ENCODE measurements at regions not wholly inside any gene's neighbourhood (a gene's known extent, or its start where the extent isn't known, plus 50 kb on each side); places are given as distances from the start of the nearest gene placed in this dataset.

DNA sequence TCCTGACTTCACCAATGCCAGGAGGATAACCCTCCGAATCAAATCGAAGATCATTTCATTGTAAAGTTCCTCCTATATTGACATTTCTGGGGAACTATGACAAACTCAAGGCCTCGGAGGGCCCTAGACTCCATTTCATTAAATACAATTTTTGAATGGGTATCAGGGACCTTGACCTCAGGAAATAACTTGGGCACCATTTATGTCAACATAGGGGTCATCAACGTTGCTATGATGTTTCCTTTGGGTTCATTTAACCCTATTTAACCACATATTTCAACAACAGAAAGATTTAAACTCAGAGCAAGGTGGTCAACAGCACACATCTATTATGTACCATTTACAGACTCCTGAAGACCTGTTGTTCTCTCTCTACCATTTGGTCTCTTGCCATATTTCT is 395.1 kb downstream of the TRIML1 start:
- H3K9me3 ChIP-seq (ENCODE audit: control insufficient read depth in 2 of 2, insufficient read depth in 1 of 2, low read depth in 1 of 2, low read length in 1 of 2): peaks cover 3% of the 10 kb centered on the region in 2 donors
- H3K4me3 ChIP-seq (ENCODE audit: low read depth in 1 of 2, low read length in 2 of 2): no peak overlapping the region
- H3K27ac ChIP-seq (ENCODE audit: low read depth in 2 of 2, low read length in 1 of 2): no peak overlapping the region
- H3K36me3 ChIP-seq (ENCODE audit: control insufficient read depth in 2 of 2, insufficient read depth in 2 of 2, low read length in 1 of 2): no peaks in the 10 kb centered on the region
- H3K4me1 ChIP-seq (ENCODE audit: control insufficient read depth in 2 of 2, insufficient read depth in 2 of 2, low read length in 1 of 2): no peaks in the 10 kb centered on the region
- no peaks in the 10 kb centered on the region for H3K27me3 ChIP-seq (ENCODE audit: control insufficient read depth in 1 of 2, insufficient read depth in 2 of 2, low read length in 2 of 2)
- 63% methylated on average over 4 of the region's 4 CpGs for WGBS, 2 donors

- Histone ChIP-seq H3K4me3 (ENCODE audit: low read depth in 1 of 2, low read length in 2 of 2) (no peak overlapping the region), H3K4me1 (ENCODE audit: control insufficient read depth in 2 of 2, insufficient read depth in 2 of 2, low read length in 1 of 2) (no peaks in the 10 kb centered on the region), H3K27me3 (ENCODE audit: control insufficient read depth in 1 of 2, insufficient read depth in 2 of 2, low read length in 2 of 2) (no peaks in the 10 kb centered on the region), H3K27ac (ENCODE audit: low read depth in 2 of 2, low read length in 1 of 2) (no peak overlapping the region), H3K9me3 (ENCODE audit: control insufficient read depth in 2 of 2, insufficient read depth in 1 of 2, low read depth in 1 of 2, low read length in 1 of 2) (peaks cover 3% of the 10 kb centered on the region in 2 donors), H3K36me3 (ENCODE audit: control insufficient read depth in 2 of 2, insufficient read depth in 2 of 2, low read length in 1 of 2) (no peaks in the 10 kb centered on the region)
- WGBS, 2 donors: 44 to 65% methylated on average over 6 of the region's 6 CpGs
Observed at GRCh38 chr4:188534917-188535316, 395.7 kb downstream of the TRIML1 start.

- Histone ChIP-seq H3K9me3 (ENCODE audit: control insufficient read depth in 2 of 2, insufficient read depth in 1 of 2, low read depth in 1 of 2, low read length in 1 of 2) (peaks cover 3% of the 10 kb centered on the region in 2 donors), H3K4me1 (ENCODE audit: control insufficient read depth in 2 of 2, insufficient read depth in 2 of 2, low read length in 1 of 2) (no peaks in the 10 kb centered on the region), H3K27me3 (ENCODE audit: control insufficient read depth in 1 of 2, insufficient read depth in 2 of 2, low read length in 2 of 2) (no peaks in the 10 kb centered on the region), H3K36me3 (ENCODE audit: control insufficient read depth in 2 of 2, insufficient read depth in 2 of 2, low read length in 1 of 2) (no peaks in the 10 kb centered on the region), H3K4me3 (ENCODE audit: low read depth in 1 of 2, low read length in 2 of 2) (no peak overlapping the region), H3K27ac (ENCODE audit: low read depth in 2 of 2, low read length in 1 of 2) (no peak overlapping the region)
- 85 to 92% methylated on average over 10 of the region's 10 CpGs for WGBS, 2 donors
Observed at GRCh38 chr4:188536826-188537225, 397.6 kb downstream of the TRIML1 start.

DNA sequence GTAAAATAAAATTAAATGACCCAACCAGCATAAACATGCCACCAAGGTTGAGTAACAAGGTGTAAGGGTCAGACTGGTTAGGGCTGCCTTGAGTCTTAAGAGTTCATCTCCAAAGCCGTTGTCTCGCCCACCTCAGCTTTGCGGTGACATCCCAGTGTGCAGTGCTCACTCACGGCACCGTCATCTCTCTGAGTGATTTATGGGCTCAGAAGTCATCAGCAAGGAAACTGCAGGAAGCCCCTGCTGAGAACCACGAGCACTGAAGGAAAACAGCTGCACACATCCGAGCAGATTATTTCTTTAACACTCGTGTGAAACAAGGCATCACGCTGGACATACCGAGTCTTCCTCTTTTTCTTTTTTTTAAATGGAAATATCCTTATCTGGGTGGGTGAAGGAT is 411.1 kb downstream of the TRIML1 start:
- no peak overlapping the region for H3K4me3 ChIP-seq (ENCODE audit: low read depth in 1 of 2, low read length in 2 of 2)
- H3K27ac ChIP-seq (ENCODE audit: low read depth in 2 of 2, low read length in 1 of 2): no peak overlapping the region
- peaks cover 0 to under 1% of the 10 kb centered on the region in 2 donors for H3K9me3 ChIP-seq (ENCODE audit: control insufficient read depth in 2 of 2, insufficient read depth in 1 of 2, low read depth in 1 of 2, low read length in 1 of 2)
- no peaks in the 10 kb centered on the region for H3K27me3 ChIP-seq (ENCODE audit: control insufficient read depth in 1 of 2, insufficient read depth in 2 of 2, low read length in 2 of 2)
- WGBS, 2 donors: 60 to 63% methylated on average over 10 of the region's 10 CpGs
- H3K4me1 ChIP-seq (ENCODE audit: control insufficient read depth in 2 of 2, insufficient read depth in 2 of 2, low read length in 1 of 2): no peaks in the 10 kb centered on the region
- no peaks in the 10 kb centered on the region for H3K36me3 ChIP-seq (ENCODE audit: control insufficient read depth in 2 of 2, insufficient read depth in 2 of 2, low read length in 1 of 2)

DNA sequence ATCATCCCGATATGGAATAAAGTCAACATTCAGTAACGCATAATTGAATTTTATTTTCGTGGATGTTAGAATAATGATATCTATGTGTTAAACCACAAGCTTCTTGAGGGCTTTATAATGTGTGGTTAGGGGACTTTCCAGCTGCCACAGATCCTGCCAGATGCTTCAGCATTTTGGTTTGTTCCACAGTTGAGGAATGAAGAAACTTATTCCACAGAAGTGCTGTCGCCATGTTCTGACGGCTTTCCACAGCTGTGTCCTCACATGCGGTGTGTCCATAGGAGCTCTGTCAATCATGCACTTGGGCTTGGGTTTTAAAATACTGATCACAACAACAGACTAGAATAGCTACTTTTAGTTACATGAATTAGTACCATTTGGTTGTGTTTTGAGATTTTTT is 411.9 kb downstream of the TRIML1 start:
- no peak overlapping the region for H3K27ac ChIP-seq (ENCODE audit: low read depth in 2 of 2, low read length in 1 of 2)
- 56 to 63% methylated on average over 6 of the region's 6 CpGs for WGBS, 2 donors
- H3K4me1 ChIP-seq (ENCODE audit: control insufficient read depth in 2 of 2, insufficient read depth in 2 of 2, low read length in 1 of 2): no peaks in the 10 kb centered on the region
- H3K36me3 ChIP-seq (ENCODE audit: control insufficient read depth in 2 of 2, insufficient read depth in 2 of 2, low read length in 1 of 2): no peaks in the 10 kb centered on the region
- no peak overlapping the region for H3K4me3 ChIP-seq (ENCODE audit: low read depth in 1 of 2, low read length in 2 of 2)
- H3K9me3 ChIP-seq (ENCODE audit: control insufficient read depth in 2 of 2, insufficient read depth in 1 of 2, low read depth in 1 of 2, low read length in 1 of 2): peaks cover 0 to 3% of the 10 kb centered on the region in 2 donors
- H3K27me3 ChIP-seq (ENCODE audit: control insufficient read depth in 1 of 2, insufficient read depth in 2 of 2, low read length in 2 of 2): no peaks in the 10 kb centered on the region

DNA sequence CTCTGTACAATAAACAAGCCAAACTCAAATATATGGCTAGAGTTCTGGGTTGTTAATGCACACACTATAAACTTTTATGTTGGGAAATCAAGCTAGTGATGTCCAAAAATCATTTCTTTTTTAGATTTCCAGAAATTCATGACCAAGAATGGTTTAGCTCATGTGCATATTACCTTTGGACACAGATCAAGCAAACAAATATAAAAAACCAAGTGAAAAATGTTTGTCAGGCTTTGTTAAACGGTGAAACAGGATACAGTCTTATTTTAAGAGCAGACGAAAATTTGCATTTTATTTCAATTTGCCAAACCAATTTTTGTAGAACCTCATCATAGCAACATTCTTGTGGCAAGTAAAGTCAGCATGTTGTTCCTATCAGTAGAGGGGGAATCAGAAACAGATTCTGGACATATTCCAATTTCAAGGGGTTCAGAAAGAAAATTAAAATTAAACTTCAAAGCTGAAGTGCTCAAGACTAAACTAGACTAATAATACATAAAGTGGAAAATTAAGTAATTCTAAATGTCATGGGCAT is 413.6 kb downstream of the TRIML1 start:
- no peaks in the 10 kb centered on the region for H3K36me3 ChIP-seq (ENCODE audit: control insufficient read depth in 2 of 2, insufficient read depth in 2 of 2, low read length in 1 of 2)
- no peak overlapping the region for H3K27ac ChIP-seq (ENCODE audit: low read depth in 2 of 2, low read length in 1 of 2)
- H3K27me3 ChIP-seq (ENCODE audit: control insufficient read depth in 1 of 2, insufficient read depth in 2 of 2, low read length in 2 of 2): no peaks in the 10 kb centered on the region
- H3K4me3 ChIP-seq (ENCODE audit: low read depth in 1 of 2, low read length in 2 of 2): no peak overlapping the region
- 40 to 62% methylated on average over 2 of the region's 2 CpGs for WGBS, 2 donors
- peaks cover 0 to 3% of the 10 kb centered on the region in 2 donors for H3K9me3 ChIP-seq (ENCODE audit: control insufficient read depth in 2 of 2, insufficient read depth in 1 of 2, low read depth in 1 of 2, low read length in 1 of 2)
- H3K4me1 ChIP-seq (ENCODE audit: control insufficient read depth in 2 of 2, insufficient read depth in 2 of 2, low read length in 1 of 2): no peaks in the 10 kb centered on the region

DNA sequence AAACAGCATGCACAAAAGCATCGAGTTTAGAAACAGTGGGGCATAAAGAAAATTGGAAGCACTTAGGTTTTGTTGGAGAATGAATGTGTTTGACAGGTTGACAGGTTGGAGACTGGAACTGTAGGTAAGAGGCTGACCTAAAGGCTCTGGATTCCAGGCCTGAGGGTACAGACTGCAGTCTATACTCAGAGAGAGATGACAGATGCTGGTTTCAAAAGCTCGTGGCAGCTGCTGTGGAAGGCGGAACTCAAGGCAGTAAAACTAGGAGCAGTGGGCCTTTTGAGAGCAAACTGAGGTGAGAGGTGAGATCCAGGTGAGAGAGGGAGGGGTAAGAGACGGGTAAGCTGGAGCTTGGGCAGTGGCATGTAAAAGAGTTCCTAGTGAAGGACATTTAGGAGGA is 415.2 kb downstream of the TRIML1 start:
- WGBS, 2 donors: 64 to 68% methylated on average over 4 of the region's 4 CpGs

DNA sequence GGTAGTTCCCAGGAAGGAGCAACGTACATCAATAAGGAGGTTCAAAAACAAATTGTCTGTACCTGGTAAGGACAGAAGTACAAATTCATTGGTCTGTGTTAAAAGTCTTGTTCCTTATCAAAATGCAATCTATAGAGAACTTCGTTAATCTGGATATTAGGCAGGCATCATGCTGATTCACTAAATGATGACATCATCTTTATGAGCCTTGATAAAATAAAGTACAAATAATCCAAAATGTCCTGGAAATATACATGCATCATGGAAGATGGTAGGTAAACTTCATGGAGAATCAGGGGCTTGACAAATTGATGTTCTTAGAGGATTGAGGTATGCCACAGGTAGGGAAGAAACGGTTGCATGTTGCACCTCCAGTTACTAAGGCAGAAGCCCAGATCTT is 433.9 kb downstream of the TRIML1 start:
- no peaks in the 10 kb centered on the region for H3K4me1 ChIP-seq (ENCODE audit: control insufficient read depth in 2 of 2, insufficient read depth in 2 of 2, low read length in 1 of 2)
- 66 to 71% methylated on average over 3 of the region's 3 CpGs for WGBS, 2 donors
- H3K9me3 ChIP-seq (ENCODE audit: control insufficient read depth in 2 of 2, insufficient read depth in 1 of 2, low read depth in 1 of 2, low read length in 1 of 2): no peaks in the 10 kb centered on the region

More for the DNA sequence above, 415.2 kb downstream of the TRIML1 start:
- no peaks in the 10 kb centered on the region for H3K4me1 ChIP-seq (ENCODE audit: control insufficient read depth in 2 of 2, insufficient read depth in 2 of 2, low read length in 1 of 2)
- H3K27ac ChIP-seq (ENCODE audit: low read depth in 2 of 2, low read length in 1 of 2): no peak overlapping the region
- H3K27me3 ChIP-seq (ENCODE audit: control insufficient read depth in 1 of 2, insufficient read depth in 2 of 2, low read length in 2 of 2): no peaks in the 10 kb centered on the region
- peaks cover 0 to 3% of the 10 kb centered on the region in 2 donors for H3K9me3 ChIP-seq (ENCODE audit: control insufficient read depth in 2 of 2, insufficient read depth in 1 of 2, low read depth in 1 of 2, low read length in 1 of 2)
- no peaks in the 10 kb centered on the region for H3K36me3 ChIP-seq (ENCODE audit: control insufficient read depth in 2 of 2, insufficient read depth in 2 of 2, low read length in 1 of 2)
- no peak overlapping the region for H3K4me3 ChIP-seq (ENCODE audit: low read depth in 1 of 2, low read length in 2 of 2)

GRCh38 chr4:188578657-188579056 is 439.4 kb downstream of the TRIML1 start:
- 30 to 46% methylated on average over 1 of the region's 1 CpG for WGBS, 2 donors
- H3K27ac ChIP-seq (ENCODE audit: low read depth in 2 of 2, low read length in 1 of 2): no peak overlapping the region
- H3K27me3 ChIP-seq (ENCODE audit: control insufficient read depth in 1 of 2, insufficient read depth in 2 of 2, low read length in 2 of 2): no peaks in the 10 kb centered on the region

More for the DNA sequence above, 433.9 kb downstream of the TRIML1 start:
- no peak overlapping the region for H3K27ac ChIP-seq (ENCODE audit: low read depth in 2 of 2, low read length in 1 of 2)
- no peaks in the 10 kb centered on the region for H3K27me3 ChIP-seq (ENCODE audit: control insufficient read depth in 1 of 2, insufficient read depth in 2 of 2, low read length in 2 of 2)
- H3K4me3 ChIP-seq (ENCODE audit: low read depth in 1 of 2, low read length in 2 of 2): no peak overlapping the region
- no peaks in the 10 kb centered on the region for H3K36me3 ChIP-seq (ENCODE audit: control insufficient read depth in 2 of 2, insufficient read depth in 2 of 2, low read length in 1 of 2)

DNA sequence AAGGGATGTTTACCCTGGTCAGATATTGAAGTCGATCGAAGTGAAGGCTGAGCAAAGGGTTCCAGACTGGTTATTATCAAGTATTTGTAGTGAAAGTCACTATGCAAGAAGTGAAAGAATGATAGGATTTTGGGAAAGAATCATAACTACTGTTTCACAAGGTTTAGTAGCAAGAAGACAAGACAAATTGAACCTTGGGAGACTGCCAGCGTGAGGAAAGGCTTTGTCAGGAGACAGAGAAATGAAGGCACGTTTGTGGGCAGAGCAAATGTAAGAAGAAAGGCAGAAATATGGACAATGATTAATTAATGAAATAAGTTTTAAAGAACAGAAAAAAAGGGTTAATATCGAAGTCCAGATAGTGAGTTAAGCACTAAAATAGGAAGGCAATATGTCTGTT is 456.8 kb downstream of the TRIML1 start:
- Histone ChIP-seq H3K4me3 (ENCODE audit: low read depth in 1 of 2, low read length in 2 of 2) (no peak overlapping the region), H3K4me1 (ENCODE audit: control insufficient read depth in 2 of 2, insufficient read depth in 2 of 2, low read length in 1 of 2) (no peaks in the 10 kb centered on the region), H3K27ac (ENCODE audit: low read depth in 2 of 2, low read length in 1 of 2) (no peak overlapping the region), H3K9me3 (ENCODE audit: control insufficient read depth in 2 of 2, insufficient read depth in 1 of 2, low read depth in 1 of 2, low read length in 1 of 2) (no peaks in the 10 kb centered on the region), H3K36me3 (ENCODE audit: control insufficient read depth in 2 of 2, insufficient read depth in 2 of 2, low read length in 1 of 2) (no peaks in the 10 kb centered on the region), H3K27me3 (ENCODE audit: control insufficient read depth in 1 of 2, insufficient read depth in 2 of 2, low read length in 2 of 2) (no peaks in the 10 kb centered on the region)
- 53 to 59% methylated on average over 5 of the region's 5 CpGs for WGBS, 2 donors

More at GRCh38 chr4:188578657-188579056, 439.4 kb downstream of the TRIML1 start:
- H3K4me1 ChIP-seq (ENCODE audit: control insufficient read depth in 2 of 2, insufficient read depth in 2 of 2, low read length in 1 of 2): no peaks in the 10 kb centered on the region
- H3K4me3 ChIP-seq (ENCODE audit: low read depth in 1 of 2, low read length in 2 of 2): no peak overlapping the region
- H3K36me3 ChIP-seq (ENCODE audit: control insufficient read depth in 2 of 2, insufficient read depth in 2 of 2, low read length in 1 of 2): no peaks in the 10 kb centered on the region
- H3K9me3 ChIP-seq (ENCODE audit: control insufficient read depth in 2 of 2, insufficient read depth in 1 of 2, low read depth in 1 of 2, low read length in 1 of 2): no peaks in the 10 kb centered on the region

Measured in esophagus (tissue), 2 donors.